ENCODE measurements at regions not wholly inside any gene's neighbourhood (a gene's known extent, or its start where the extent isn't known, plus 50 kb on each side); places are given as distances from the start of the nearest gene placed in this dataset.

- Histone ChIP-seq H3F3A (ENCODE audit: control insufficient read depth, insufficient read depth) (no peaks in the 10 kb centered on the region), H3K36me3 (ENCODE audit: control insufficient read depth, low read length) (no peaks in the 10 kb centered on the region), H3K9me2 (replicated peaks; ENCODE audit: control insufficient read depth, low read length) (no peaks in the 10 kb centered on the region), H4K20me1 (ENCODE audit: control insufficient read depth, insufficient read depth, low read depth, low read length) (no peaks in the 10 kb centered on the region), H3K27ac (ENCODE audit: low read depth, low read length) (no peak overlapping the region), H3K9me3 (ENCODE audit: control insufficient read depth, insufficient read depth, low read length) (no peaks in the 10 kb centered on the region), H3K79me2 (ENCODE audit: control insufficient read depth, low read length) (no peaks in the 10 kb centered on the region), H3K27me3 (ENCODE audit: control insufficient read depth, low read length) (no peaks in the 10 kb centered on the region), H3K4me3 (ENCODE audit: low read length) (no peak overlapping the region), H3K4me1 (ENCODE audit: control insufficient read depth, low read length) (no peaks in the 10 kb centered on the region), H3K4me2 (ENCODE audit: low read length) (no peak overlapping the region)
- TF ChIP-seq CTCF (IDR thresholded peaks at IDR 0.05; ENCODE audit: low read depth, low read length, poor library complexity, severe bottlenecking) (no peak), EZH2phosphoT487 (IDR thresholded peaks at IDR 0.05; ENCODE audit: borderline replicate concordance, low read length) (no peak)
Observed at GRCh38 chr2:36267194-36267593, 88.4 kb upstream of the CRIM1 start.

- H3K4me3 ChIP-seq (ENCODE audit: low read length), result no peak overlapping the region
- no peaks in the 10 kb centered on the region for H3K9me3 ChIP-seq (ENCODE audit: control insufficient read depth, insufficient read depth, low read length)
- TF ChIP-seq EZH2phosphoT487 (IDR thresholded peaks at IDR 0.05; ENCODE audit: borderline replicate concordance, low read length) (no peak), CTCF (IDR thresholded peaks at IDR 0.05; ENCODE audit: low read depth, low read length, poor library complexity, severe bottlenecking) (no peak)
- H3K9me2 ChIP-seq (replicated peaks; ENCODE audit: control insufficient read depth, low read length), result no peaks in the 10 kb centered on the region
- H3K27me3 ChIP-seq (ENCODE audit: control insufficient read depth, low read length), result no peaks in the 10 kb centered on the region
- no peaks in the 10 kb centered on the region for H3F3A ChIP-seq (ENCODE audit: control insufficient read depth, insufficient read depth)
- no peaks in the 10 kb centered on the region for H3K79me2 ChIP-seq (ENCODE audit: control insufficient read depth, low read length)
- H3K4me1 ChIP-seq (ENCODE audit: control insufficient read depth, low read length), result no peaks in the 10 kb centered on the region
- no peaks in the 10 kb centered on the region for H3K36me3 ChIP-seq (ENCODE audit: control insufficient read depth, low read length)
- no peak overlapping the region for H3K4me2 ChIP-seq (ENCODE audit: low read length)
- no peak overlapping the region for H3K27ac ChIP-seq (ENCODE audit: low read depth, low read length)
- H4K20me1 ChIP-seq (ENCODE audit: control insufficient read depth, insufficient read depth, low read depth, low read length), result no peaks in the 10 kb centered on the region
Observed at GRCh38 chr2:36266536-36267121, 88.9 kb upstream of the CRIM1 start.

GRCh38 chr2:36262581-36262980 lies 93.0 kb upstream of the CRIM1 start:
- no peaks in the 10 kb centered on the region for H3K9me3 ChIP-seq (ENCODE audit: control insufficient read depth, insufficient read depth, low read length)
- H3F3A ChIP-seq (ENCODE audit: control insufficient read depth, insufficient read depth), result no peaks in the 10 kb centered on the region
- no peaks in the 10 kb centered on the region for H3K36me3 ChIP-seq (ENCODE audit: control insufficient read depth, low read length)
- no peak overlapping the region for H3K4me3 ChIP-seq (ENCODE audit: low read length)
- no peak overlapping the region for H3K4me2 ChIP-seq (ENCODE audit: low read length)
- no peaks in the 10 kb centered on the region for H3K4me1 ChIP-seq (ENCODE audit: control insufficient read depth, low read length)
- no peaks in the 10 kb centered on the region for H3K9me2 ChIP-seq (replicated peaks; ENCODE audit: control insufficient read depth, low read length)
- TF ChIP-seq CTCF (IDR thresholded peaks at IDR 0.05; ENCODE audit: low read depth, low read length, poor library complexity, severe bottlenecking), result no peak
- TF ChIP-seq EZH2phosphoT487 (IDR thresholded peaks at IDR 0.05; ENCODE audit: borderline replicate concordance, low read length), result no peak
- H4K20me1 ChIP-seq (ENCODE audit: control insufficient read depth, insufficient read depth, low read depth, low read length), result no peaks in the 10 kb centered on the region
- H3K27ac ChIP-seq (ENCODE audit: low read depth, low read length), result no peak overlapping the region
- H3K79me2 ChIP-seq (ENCODE audit: control insufficient read depth, low read length), result no peaks in the 10 kb centered on the region
- 0 out of 2 replicates have a peak, but pooled peaks cover 2% of the 10 kb centered on the region for H3K27me3 ChIP-seq (ENCODE audit: control insufficient read depth, low read length)
